NCI-H226 (cell line): ENCODE measurements at regions not wholly inside any gene's neighbourhood (a gene's known extent, or its start where the extent isn't known, plus 50 kb on each side); places are given as distances from the start of the nearest gene placed in this dataset.

Source experiments
- DNase-seq: peaks from one replicate; pipeline ENCODE4 v3.0.0-alpha.2; 2015

- DNase-seq, result no peak
Measured at GRCh38 chr5:166302166-166302565, 1989.3 kb upstream of the WWC1 start.

- DNase-seq, result no peak
Measured at GRCh38 chr5:166317425-166317824, 1974.0 kb upstream of the WWC1 start.

DNA sequence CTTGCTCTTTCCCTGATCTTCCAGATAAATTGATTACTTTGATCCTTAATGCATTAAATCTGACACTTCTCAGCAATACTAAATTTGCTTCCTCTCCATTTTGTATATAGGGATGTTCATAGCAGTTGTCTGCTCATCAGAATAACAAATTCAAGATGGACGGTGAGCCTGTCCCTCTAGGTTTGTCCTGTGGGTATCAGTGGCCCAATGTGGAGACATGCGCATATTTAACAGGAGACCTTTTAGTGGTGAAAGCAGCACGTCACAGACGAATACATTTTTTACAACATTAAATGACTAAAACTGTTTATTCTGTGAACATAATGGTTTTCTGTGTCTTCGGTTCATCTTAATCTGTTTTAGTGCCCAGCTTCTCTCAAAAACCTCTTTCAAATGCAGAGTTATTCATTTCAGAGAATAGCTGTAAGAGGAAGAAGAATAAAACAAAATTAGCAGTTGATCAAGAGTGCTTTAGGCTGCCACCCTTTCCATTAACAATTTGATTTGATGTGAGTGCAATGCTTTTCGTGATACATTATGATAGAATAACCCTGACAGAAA, 1970.4 kb upstream of the WWC1 start:
- DNase-seq, result no peak

DNA sequence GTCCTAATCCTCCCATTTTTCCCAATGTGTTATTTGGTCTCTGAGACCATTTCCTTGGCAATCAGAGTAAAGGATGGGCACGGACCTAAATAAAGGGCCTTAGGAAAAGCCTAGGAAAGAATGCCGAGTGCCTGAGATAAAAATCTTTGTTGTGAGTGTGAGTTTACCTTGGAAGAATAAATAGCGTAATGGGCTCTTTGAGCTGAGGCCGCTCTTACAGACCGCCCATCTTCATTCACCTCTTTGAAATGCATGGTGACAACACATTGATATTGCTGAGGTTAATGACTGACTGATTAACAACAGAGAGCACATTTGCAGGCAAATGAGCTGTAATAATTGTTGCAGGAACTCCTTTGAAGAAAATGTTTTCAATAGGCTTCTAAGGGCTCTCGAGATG, 1967.1 kb upstream of the WWC1 start:
- no peak for DNase-seq

DNA sequence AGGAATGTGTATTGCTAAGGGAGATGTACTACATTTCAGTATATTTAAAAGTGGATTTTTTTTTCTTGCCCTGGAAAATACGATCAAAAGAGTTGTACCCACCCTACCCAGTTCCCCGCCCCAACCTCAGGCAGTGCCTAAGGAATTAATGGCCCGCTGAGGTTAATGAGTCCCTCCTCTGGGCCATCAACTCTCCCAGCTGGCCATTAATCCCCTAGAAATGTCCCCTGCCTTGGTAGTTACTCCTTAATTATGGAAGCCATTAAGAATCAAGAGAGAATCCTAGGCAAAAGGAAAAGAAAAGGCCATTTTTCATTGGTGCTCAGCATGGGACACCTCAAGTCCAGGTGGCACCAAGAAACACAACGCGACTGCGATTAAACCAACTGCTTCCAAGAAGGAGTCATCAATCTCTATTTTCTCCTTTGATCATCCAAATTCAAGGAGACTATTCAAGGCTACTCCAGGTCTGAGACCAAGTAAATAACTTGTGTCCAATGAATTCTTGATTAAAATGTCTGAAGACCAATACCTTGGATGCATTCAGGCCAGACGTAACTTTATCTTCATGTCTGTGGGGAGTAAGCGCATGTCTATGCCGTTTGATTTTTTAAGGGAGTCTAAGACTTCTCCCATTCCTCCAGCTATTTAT, 1962.2 kb upstream of the WWC1 start:
- DNase-seq, result no peak

- DNase-seq, result no peak
Measured at GRCh38 chr5:166330036-166330435, 1961.4 kb upstream of the WWC1 start.

DNA sequence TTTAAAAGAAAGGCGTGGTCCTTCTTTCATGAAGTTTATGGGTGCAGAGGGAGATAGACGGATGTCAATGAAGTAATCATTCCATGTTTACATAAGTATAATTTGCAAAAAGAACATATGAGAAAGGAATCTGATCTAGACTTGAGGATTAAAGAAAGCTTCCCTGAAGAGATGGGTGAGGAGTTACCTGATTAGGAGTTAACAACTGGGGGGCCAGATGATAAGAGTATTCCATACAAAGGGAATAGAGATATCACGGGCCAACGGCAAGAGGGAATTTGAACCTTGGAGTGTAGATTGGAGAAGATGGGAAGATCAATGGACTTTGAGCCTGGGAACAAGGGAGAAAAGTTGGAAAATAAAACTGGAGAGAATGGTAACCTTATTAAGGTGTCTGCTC, 1959.9 kb upstream of the WWC1 start:
- DNase-seq, result no peak

GRCh38 chr5:166338801-166339200, 1952.6 kb upstream of the WWC1 start:
- peak; percentile 88 for DNase-seq

GRCh38 chr5:166340039-166340438, 1951.4 kb upstream of the WWC1 start:
- peak; percentile 44 for DNase-seq

- DNase-seq, result no peak
Measured at GRCh38 chr5:166341740-166342337, 1949.6 kb upstream of the WWC1 start.

GRCh38 chr5:166342402-166342801, 1949.0 kb upstream of the WWC1 start:
- DNase-seq, result no peak

- DNase-seq, result no peak
Measured at GRCh38 chr5:166346726-166347374, 1944.6 kb upstream of the WWC1 start.

GRCh38 chr5:166349046-166349445, 1942.4 kb upstream of the WWC1 start:
- DNase-seq, result peak; percentile 12

GRCh38 chr5:166353580-166353979, 1937.9 kb upstream of the WWC1 start:
- DNase-seq, result no peak

GRCh38 chr5:166354332-166354731, 1937.1 kb upstream of the WWC1 start:
- DNase-seq, result no peak

DNA sequence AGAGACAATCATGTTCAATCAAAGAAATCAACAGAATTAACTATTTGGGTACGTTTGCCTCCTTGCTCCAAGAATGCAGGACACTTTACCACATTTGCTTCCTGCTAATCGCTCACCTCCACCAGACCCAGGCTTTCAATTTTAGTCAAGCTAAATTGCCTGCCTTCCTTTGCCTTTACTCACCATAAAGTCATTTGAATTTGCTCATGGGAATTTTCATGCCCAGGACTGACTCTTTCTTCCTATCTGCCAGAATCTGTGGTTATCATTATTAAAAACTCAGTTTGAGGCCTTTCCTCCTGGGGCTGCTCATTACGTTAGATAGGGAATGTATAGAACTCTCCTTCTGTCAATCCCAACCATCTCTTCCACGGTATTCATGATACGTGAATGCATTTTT, 1935.3 kb upstream of the WWC1 start:
- peak; percentile 80 for DNase-seq

GRCh38 chr5:166358127-166358830, 1933.2 kb upstream of the WWC1 start:
- peak; percentile 84 for DNase-seq

- no peak for DNase-seq
Measured at GRCh38 chr5:166363087-166363760, 1928.2 kb upstream of the WWC1 start.

GRCh38 chr5:166365164-166365563, 1926.3 kb upstream of the WWC1 start:
- DNase-seq, result no peak

GRCh38 chr5:166367391-166367790, 1924.1 kb upstream of the WWC1 start:
- no peak for DNase-seq

DNA sequence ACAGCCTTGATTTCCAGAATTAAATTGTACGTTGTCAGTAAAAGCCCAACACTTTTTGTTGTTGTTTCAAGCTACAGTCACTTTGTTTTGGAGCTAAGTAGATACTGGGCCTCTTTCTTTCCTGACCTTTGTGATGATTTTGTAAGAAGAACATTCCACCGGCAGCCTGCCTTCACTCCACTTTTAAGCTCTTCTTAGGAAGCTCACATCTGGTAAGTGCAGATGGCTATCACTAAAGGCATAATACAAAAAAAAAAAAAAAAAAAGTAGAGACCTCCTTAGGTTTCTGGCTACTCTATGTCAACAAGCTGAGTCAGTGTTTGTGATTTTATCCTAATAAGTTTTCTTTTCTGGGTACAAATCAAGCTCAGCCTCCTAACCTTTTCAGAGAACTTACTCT, 1922.1 kb upstream of the WWC1 start:
- no peak for DNase-seq

- DNase-seq, result no peak
Measured at GRCh38 chr5:166369807-166370206, 1921.6 kb upstream of the WWC1 start.
